OCI-LY7 (cell line): ENCODE measurements at regions not wholly inside any gene's neighbourhood (a gene's known extent, or its start where the extent isn't known, plus 50 kb on each side); places are given as distances from the start of the nearest gene placed in this dataset.

Experiments used
- EZH2phosphoT487 ChIP-seq: fragments of 200-600 bp; sonication (generic); IDR thresholded peaks from 2 replicates; pipeline ENCODE4 v1.6.1; 2018; ENCODE audit warnings: low read depth, borderline replicate concordance, mild to moderate bottlenecking, mixed run types, antibody characterized with exemption, low read length, moderate library complexity, mixed read lengths
- TF ChIP-seq, protein P1 (sequence below): fragments of 200-600 bp; sonication (generic); conservative IDR thresholded peaks from 2 replicates; pipeline ENCODE4 v1.5.1; 2014; ENCODE audit warnings: mild to moderate bottlenecking, antibody characterized with exemption, low read length, moderate library complexity, mixed read lengths

DNA sequence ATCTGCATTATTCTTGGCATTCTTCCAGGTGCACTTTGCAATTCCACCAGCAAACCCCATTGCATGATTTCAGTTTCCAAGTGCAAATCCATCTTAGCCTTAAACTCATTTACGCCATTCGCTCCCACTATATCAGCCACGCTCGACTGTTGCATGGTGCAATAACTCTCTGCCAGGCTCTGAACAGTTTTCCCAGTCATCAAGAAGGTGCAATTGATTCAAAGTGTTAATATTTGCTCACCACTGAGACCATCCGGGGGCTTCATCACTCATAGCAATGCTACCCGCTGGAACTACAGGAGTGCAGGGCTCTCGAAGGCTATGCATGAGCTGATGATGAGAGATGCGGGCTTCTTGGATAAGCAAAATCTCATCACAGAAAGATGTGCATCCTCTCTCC lies 488.2 kb downstream of the OMA1 start:
- TF ChIP-seq, protein P1, sequence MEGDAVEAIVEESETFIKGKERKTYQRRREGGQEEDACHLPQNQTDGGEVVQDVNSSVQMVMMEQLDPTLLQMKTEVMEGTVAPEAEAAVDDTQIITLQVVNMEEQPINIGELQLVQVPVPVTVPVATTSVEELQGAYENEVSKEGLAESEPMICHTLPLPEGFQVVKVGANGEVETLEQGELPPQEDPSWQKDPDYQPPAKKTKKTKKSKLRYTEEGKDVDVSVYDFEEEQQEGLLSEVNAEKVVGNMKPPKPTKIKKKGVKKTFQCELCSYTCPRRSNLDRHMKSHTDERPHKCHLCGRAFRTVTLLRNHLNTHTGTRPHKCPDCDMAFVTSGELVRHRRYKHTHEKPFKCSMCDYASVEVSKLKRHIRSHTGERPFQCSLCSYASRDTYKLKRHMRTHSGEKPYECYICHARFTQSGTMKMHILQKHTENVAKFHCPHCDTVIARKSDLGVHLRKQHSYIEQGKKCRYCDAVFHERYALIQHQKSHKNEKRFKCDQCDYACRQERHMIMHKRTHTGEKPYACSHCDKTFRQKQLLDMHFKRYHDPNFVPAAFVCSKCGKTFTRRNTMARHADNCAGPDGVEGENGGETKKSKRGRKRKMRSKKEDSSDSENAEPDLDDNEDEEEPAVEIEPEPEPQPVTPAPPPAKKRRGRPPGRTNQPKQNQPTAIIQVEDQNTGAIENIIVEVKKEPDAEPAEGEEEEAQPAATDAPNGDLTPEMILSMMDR, result no peak
- TF ChIP-seq EZH2phosphoT487, result no peak
